Loucy (cell line): ENCODE measurements at regions not wholly inside any gene's neighbourhood (a gene's known extent, or its start where the extent isn't known, plus 50 kb on each side); places are given as distances from the start of the nearest gene placed in this dataset.

Experiments used
- H2AFZ ChIP-seq: fragments of 200-600 bp; sonication (generic); 2 replicates; pipeline ENCODE4 v1.6.0; 2016; ENCODE audit warnings: antibody characterized with exemption, mild to moderate bottlenecking, low read length, moderate library complexity
- H3F3A ChIP-seq: fragments of 200-600 bp; 2 replicates; pipeline ENCODE4 v1.6.0; 2016; ENCODE audit warnings: antibody characterized with exemption, low read depth, mild to moderate bottlenecking
- H3K27me3 ChIP-seq: fragments of 200-600 bp; sonication (generic); 2 replicates; pipeline ENCODE4 v1.6.1; 2014; ENCODE audit warnings: low read length, mild to moderate bottlenecking; ENCODE audit not compliant: insufficient read depth, poor library complexity, severe bottlenecking
- H3K36me3 ChIP-seq: fragments of 200-600 bp; sonication (generic); 2 replicates; pipeline ENCODE4 v1.6.1; 2016; ENCODE audit warnings: low read length; ENCODE audit not compliant: insufficient read depth
- H3K4me1 ChIP-seq: fragments of 200-600 bp; sonication (generic); 2 replicates; pipeline ENCODE4 v1.5.1; 2014; ENCODE audit warnings: low read length, mild to moderate bottlenecking; ENCODE audit not compliant: insufficient read depth, poor library complexity, severe bottlenecking
- H3K4me2 ChIP-seq: fragments of 200-600 bp; sonication (generic); 2 replicates; pipeline ENCODE4 v1.6.0; 2014; ENCODE audit warnings: antibody characterized with exemption, low read length, low read depth, mild to moderate bottlenecking; ENCODE audit not compliant: poor library complexity, severe bottlenecking
- H3K4me3 ChIP-seq: fragments of 200-600 bp; sonication (generic); 2 replicates; pipeline ENCODE4 v1.5.1; 2014; ENCODE audit warnings: low read length, mild to moderate bottlenecking, mixed read lengths; ENCODE audit not compliant: poor library complexity, severe bottlenecking
- H3K79me2 ChIP-seq: fragments of 200-600 bp; sonication (generic); 2 replicates; pipeline ENCODE4 v1.6.1; 2014; ENCODE audit warnings: low read length; ENCODE audit not compliant: insufficient read depth
- H3K9ac ChIP-seq: fragments of 200-600 bp; sonication (generic); 2 replicates; pipeline ENCODE4 v1.6.0; 2014; ENCODE audit warnings: mild to moderate bottlenecking, low read depth, low read length, moderate library complexity; ENCODE audit not compliant: poor library complexity, severe bottlenecking
- H3K9me2 ChIP-seq: fragments of 200-600 bp; sonication (generic); replicated peaks from 2 replicates; pipeline ENCODE4 v1.6.1; 2016; ENCODE audit warnings: low read depth, low read length, mixed read lengths
- H3K9me3 ChIP-seq: fragments of 200-600 bp; sonication (generic); 2 replicates; pipeline ENCODE4 v1.6.1; 2014; ENCODE audit warnings: mild to moderate bottlenecking, antibody characterized with exemption, low read length, low read depth; ENCODE audit not compliant: insufficient read depth
- H4K20me1 ChIP-seq: fragments of 200-600 bp; sonication (generic); 2 replicates; pipeline ENCODE4 v1.6.0; 2014; ENCODE audit warnings: antibody characterized with exemption, low read length, mild to moderate bottlenecking; ENCODE audit not compliant: insufficient read depth, poor library complexity, severe bottlenecking
- EZH2phosphoT487 ChIP-seq: fragments of 200-600 bp; IDR thresholded peaks from 2 replicates; pipeline ENCODE4 v1.6.1; 2018; ENCODE audit warnings: antibody characterized with exemption, mild to moderate bottlenecking, moderate library complexity, borderline replicate concordance
- TF ChIP-seq, protein P1 (sequence below): fragments of 200-600 bp; sonication (generic); conservative IDR thresholded peaks from 2 replicates; pipeline ENCODE4 v1.5.1; 2014; ENCODE audit warnings: mild to moderate bottlenecking, antibody characterized with exemption, low read length

DNA sequence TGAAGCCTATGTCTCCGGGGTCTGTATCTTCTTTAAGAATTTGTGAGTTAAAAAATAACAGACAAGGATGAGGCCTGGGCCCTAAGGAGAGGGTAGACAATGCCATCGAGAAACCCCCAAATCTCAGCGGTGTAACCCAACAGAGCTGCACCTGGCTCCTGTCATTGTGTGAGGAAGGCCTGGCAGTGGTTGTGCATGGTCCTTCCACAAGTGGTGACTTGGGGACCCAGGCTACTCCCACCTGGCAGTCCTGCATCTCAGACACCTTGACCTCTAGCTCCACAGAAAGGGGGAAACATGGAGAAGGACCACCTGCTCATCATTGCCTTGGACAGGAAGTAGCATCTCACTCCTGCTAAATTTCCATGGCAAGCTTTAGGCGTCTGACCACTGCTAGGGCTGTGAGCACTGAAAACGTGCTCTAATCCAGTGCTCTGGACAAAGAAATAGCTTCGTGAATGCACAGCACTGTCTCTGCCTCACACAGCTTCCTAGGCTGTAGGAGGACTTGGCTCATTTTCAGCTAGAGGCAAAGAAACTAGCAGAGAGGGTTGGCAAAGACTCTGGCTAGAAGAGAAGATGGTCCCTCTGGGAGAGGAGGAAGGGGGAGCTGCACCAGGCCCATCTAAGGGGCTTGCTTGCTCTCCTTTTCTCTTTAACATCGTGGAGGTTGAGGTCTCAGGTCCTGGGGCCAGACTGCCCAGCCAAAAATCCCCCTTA, 273.9 kb upstream of the ZMIZ1 start:
- H3F3A ChIP-seq, result no peaks in the 10 kb centered on the region
- no peaks in the 10 kb centered on the region for H3K9me3 ChIP-seq
- TF ChIP-seq, protein P1, sequence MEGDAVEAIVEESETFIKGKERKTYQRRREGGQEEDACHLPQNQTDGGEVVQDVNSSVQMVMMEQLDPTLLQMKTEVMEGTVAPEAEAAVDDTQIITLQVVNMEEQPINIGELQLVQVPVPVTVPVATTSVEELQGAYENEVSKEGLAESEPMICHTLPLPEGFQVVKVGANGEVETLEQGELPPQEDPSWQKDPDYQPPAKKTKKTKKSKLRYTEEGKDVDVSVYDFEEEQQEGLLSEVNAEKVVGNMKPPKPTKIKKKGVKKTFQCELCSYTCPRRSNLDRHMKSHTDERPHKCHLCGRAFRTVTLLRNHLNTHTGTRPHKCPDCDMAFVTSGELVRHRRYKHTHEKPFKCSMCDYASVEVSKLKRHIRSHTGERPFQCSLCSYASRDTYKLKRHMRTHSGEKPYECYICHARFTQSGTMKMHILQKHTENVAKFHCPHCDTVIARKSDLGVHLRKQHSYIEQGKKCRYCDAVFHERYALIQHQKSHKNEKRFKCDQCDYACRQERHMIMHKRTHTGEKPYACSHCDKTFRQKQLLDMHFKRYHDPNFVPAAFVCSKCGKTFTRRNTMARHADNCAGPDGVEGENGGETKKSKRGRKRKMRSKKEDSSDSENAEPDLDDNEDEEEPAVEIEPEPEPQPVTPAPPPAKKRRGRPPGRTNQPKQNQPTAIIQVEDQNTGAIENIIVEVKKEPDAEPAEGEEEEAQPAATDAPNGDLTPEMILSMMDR, result no peak
- no peak for TF ChIP-seq EZH2phosphoT487
- H3K4me2 ChIP-seq, result no peak overlapping the region
- H3K36me3 ChIP-seq, result no peaks in the 10 kb centered on the region
- H3K9ac ChIP-seq, result no peak overlapping the region
- no peaks in the 10 kb centered on the region for H3K27me3 ChIP-seq
- H2AFZ ChIP-seq, result no peak overlapping the region
- no peaks in the 10 kb centered on the region for H4K20me1 ChIP-seq
- H3K9me2 ChIP-seq, result no peaks in the 10 kb centered on the region
- H3K4me1 ChIP-seq, result no peaks in the 10 kb centered on the region
- H3K4me3 ChIP-seq, result no peak overlapping the region
- no peaks in the 10 kb centered on the region for H3K79me2 ChIP-seq

DNA sequence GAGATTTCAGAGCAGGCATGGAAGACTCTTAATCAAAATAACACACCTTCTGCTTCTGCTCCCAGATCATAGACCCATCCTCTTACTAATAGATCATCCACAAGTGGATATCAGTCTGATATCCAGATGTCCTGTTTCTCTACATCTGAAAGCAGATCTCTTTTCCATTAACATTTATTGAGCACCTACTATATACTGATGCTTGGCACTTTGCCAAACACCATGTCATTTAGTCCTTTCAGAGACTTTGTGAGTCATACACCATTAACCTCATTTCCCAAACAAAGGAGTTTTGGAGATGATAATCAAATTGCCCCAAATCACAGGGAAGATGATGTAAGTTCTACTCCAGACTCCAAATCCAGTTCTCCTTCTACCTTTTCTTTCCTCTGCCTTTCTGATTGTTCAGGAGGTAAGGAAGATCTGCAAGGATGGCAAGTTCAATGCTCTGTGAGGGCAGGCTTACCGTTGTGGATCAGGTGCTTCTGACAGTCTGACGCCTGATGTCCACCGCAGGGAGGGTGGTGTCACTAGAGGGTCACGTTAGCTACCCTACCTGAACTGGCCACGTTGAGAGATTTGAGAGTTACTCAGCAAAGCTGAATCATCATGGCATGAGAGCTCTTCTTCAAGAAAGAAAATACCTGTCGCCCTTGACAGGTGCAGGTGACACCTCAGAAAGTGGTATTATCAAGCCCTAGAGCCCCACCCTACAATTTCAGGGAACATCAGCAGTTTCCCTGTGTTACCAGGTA, 269.6 kb upstream of the ZMIZ1 start:
- TF ChIP-seq, protein P1, result no peak
- TF ChIP-seq EZH2phosphoT487, result no peak
- Histone ChIP-seq H3K4me2 (no peak overlapping the region), H2AFZ (no peak overlapping the region), H4K20me1 (no peaks in the 10 kb centered on the region), H3K4me1 (no peaks in the 10 kb centered on the region), H3K9me2 (no peaks in the 10 kb centered on the region), H3F3A (no peaks in the 10 kb centered on the region), H3K4me3 (no peak overlapping the region), H3K27me3 (no peaks in the 10 kb centered on the region), H3K79me2 (no peaks in the 10 kb centered on the region), H3K9me3 (no peaks in the 10 kb centered on the region), H3K9ac (no peak overlapping the region), H3K36me3 (no peaks in the 10 kb centered on the region)

DNA sequence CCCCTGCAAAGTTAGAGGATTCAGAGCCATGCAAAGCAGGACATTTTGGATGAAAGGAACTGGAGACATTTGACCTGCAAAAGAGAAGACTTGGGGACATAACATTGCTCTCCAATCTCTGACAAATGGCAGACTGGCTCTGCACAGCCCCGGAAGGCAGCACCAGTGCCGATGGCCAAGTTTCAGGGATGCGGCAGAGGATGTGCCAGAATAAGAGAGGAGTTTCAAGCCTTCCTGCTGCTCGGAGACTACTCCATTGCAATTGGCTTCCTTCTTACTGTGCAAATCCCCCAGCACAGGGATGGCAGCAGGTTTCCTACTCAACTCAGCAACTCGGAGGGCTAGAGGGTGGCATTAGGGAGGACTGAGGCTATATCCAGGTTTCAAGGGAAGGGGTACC, 268.8 kb upstream of the ZMIZ1 start:
- TF ChIP-seq, protein P1, result no peak
- no peak for TF ChIP-seq EZH2phosphoT487
- no peaks in the 10 kb centered on the region for H3K9me2 ChIP-seq
- H3K9ac ChIP-seq, result no peak overlapping the region
- H3K4me3 ChIP-seq, result no peak overlapping the region
- no peaks in the 10 kb centered on the region for H3K79me2 ChIP-seq
- no peaks in the 10 kb centered on the region for H3K9me3 ChIP-seq
- H3K36me3 ChIP-seq, result no peaks in the 10 kb centered on the region
- no peaks in the 10 kb centered on the region for H3K4me1 ChIP-seq
- H3K27me3 ChIP-seq, result no peaks in the 10 kb centered on the region
- no peak overlapping the region for H2AFZ ChIP-seq
- H3K4me2 ChIP-seq, result no peak overlapping the region
- no peaks in the 10 kb centered on the region for H3F3A ChIP-seq
- H4K20me1 ChIP-seq, result no peaks in the 10 kb centered on the region
